GM12878 (cell line): ENCODE measurements at regions not wholly inside any gene's neighbourhood (a gene's known extent, or its start where the extent isn't known, plus 50 kb on each side); places are given as distances from the start of the nearest gene placed in this dataset.

Experiments used
- ATAC-seq: fragments of 200-7000 bp; cut with Tn5 transposase; 3 replicates; pipeline ENCODE4 v1.9.1; 2020; ENCODE audit warnings: mild to moderate bottlenecking, moderate library complexity
- BruUV-seq: library from RNA; stranded (reverse); fragments of 400-500 nt; replicated peaks from 2 replicates; lab custom pipeline; 2021; lab: Mats Ljungman, UMichigan
- CTCF ChIA-PET: fragments of 300-600 bp; sonication (Branson Sonifier 250); formaldehyde crosslinking; extraction: SDS; loops from one replicate; lab custom pipeline; 2021; ENCODE audit warnings: inconsistent platforms; lab: Yijun Ruan, JAX
- POLR2A ChIA-PET: fragments of 350-600 bp; formaldehyde crosslinking; extraction: SDS; loops from one replicate; lab custom pipeline; 2021; ENCODE audit warnings: inconsistent platforms; lab: Charles Lee
- RAD21 ChIA-PET: fragments of 300-600 bp; sonication (Branson Sonifier 250); formaldehyde crosslinking; loops from one replicate; lab custom pipeline; 2023; ENCODE audit warnings: antibody characterized with exemption; ENCODE audit not compliant: unreplicated experiment; lab: Charles Lee
- SMC1A ChIA-PET: fragments of 300-600 bp; sonication (Branson Sonifier 250); formaldehyde crosslinking; loops from one replicate; lab custom pipeline; 2023; ENCODE audit not compliant: unreplicated experiment, uncharacterized antibody; lab: Charles Lee
- DNase-seq: peaks from one replicate; pipeline ENCODE4 v3.0.0-alpha.2; 2011; ENCODE audit warnings: low read depth, low spot score
- FAIRE-seq: peaks from 3 replicates; lab custom pipeline; 2011; peaks lifted over from hg19 to GRCh38; lab: Jason Lieb, UNC
- H2AFZ ChIP-seq: 2 replicates; pipeline ENCODE4 v1.6.0; 2011; ENCODE audit warnings: low read depth, low read length, control low read depth; ENCODE audit not compliant: control insufficient read depth
- H3K27ac ChIP-seq: 2 replicates; pipeline ENCODE4 v1.5.1; 2011; ENCODE audit warnings: control low read depth; ENCODE audit not compliant: control insufficient read depth, insufficient read depth
- H3K27me3 ChIP-seq, 2 experiments: replicated peaks in 1 of 2; 2 replicates each; pipeline versions ENCODE4 v1.6.0 to v1.6.1; 2011; ENCODE audit warnings: low read length in 1 of 2; ENCODE audit not compliant: control insufficient read depth in 2 of 2, insufficient read depth in 2 of 2
- H3K36me3 ChIP-seq, 2 experiments: 2 replicates each; pipeline ENCODE4 v1.5.1; 2011; ENCODE audit warnings: low read length in 1 of 2; ENCODE audit not compliant: control insufficient read depth in 2 of 2, insufficient read depth in 2 of 2
- H3K4me1 ChIP-seq: 2 replicates; pipeline ENCODE4 v1.6.1; 2011; ENCODE audit warnings: mild to moderate bottlenecking, low read length, moderate library complexity, mixed read lengths; ENCODE audit not compliant: control insufficient read depth, insufficient read depth
- H3K4me2 ChIP-seq: 2 replicates; pipeline ENCODE4 v1.6.0; 2011; ENCODE audit warnings: control low read depth; ENCODE audit not compliant: control insufficient read depth, insufficient read depth
- H3K4me3 ChIP-seq: fragments of 200-600 bp; sonication (generic); 2 replicates; pipeline ENCODE4 v1.5.1; 2016
- H3K79me2 ChIP-seq: 2 replicates; pipeline ENCODE4 v1.6.0; 2011; ENCODE audit warnings: low read length; ENCODE audit not compliant: control insufficient read depth, insufficient read depth
- H3K9ac ChIP-seq: 2 replicates; pipeline ENCODE4 v1.8.0; 2011; ENCODE audit warnings: low read length, control low read depth, mixed read lengths; ENCODE audit not compliant: control insufficient read depth, insufficient read depth
- H3K9me3 ChIP-seq: replicated peaks from 3 replicates; pipeline ENCODE4 v1.5.1; 2011; ENCODE audit warnings: mild to moderate bottlenecking, low read length; ENCODE audit not compliant: control insufficient read depth, insufficient read depth
- H4K20me1 ChIP-seq: 2 replicates; pipeline ENCODE4 v1.6.0; 2011; ENCODE audit not compliant: control insufficient read depth, insufficient read depth
- CBX5 ChIP-seq: sonication (generic); IDR thresholded peaks from 2 replicates; pipeline ENCODE4 v1.6.1; 2016; ENCODE audit warnings: low read depth, moderate library complexity, mild to moderate bottlenecking, inconsistent platforms
- FOS ChIP-seq: IDR thresholded peaks from 3 replicates; pipeline ENCODE4 v1.6.1; 2011; ENCODE audit warnings: borderline replicate concordance; ENCODE audit not compliant: insufficient read length; ENCODE audit errors: extremely low read depth
- HDAC2 ChIP-seq: fragments of 200-600 bp; sonication (generic); IDR thresholded peaks from 2 replicates; pipeline ENCODE4 v1.6.1; 2017
- MTA2 ChIP-seq: fragments of 450-650 bp; IDR thresholded peaks from 2 replicates; pipeline ENCODE4 v1.6.1; 2016; ENCODE audit warnings: low read depth, mild to moderate bottlenecking, moderate library complexity
- PML ChIP-seq: IDR thresholded peaks from 2 replicates; pipeline ENCODE4 v1.6.1; 2012; ENCODE audit warnings: low read length, inconsistent platforms
- RBBP5 ChIP-seq: fragments of 200-600 bp; sonication (generic); conservative IDR thresholded peaks from 2 replicates; pipeline ENCODE4 v1.6.1; 2016
- SIX5 ChIP-seq: IDR thresholded peaks from 2 replicates; pipeline ENCODE4 v1.6.1; 2011; ENCODE audit warnings: mild to moderate bottlenecking, low read depth, low read length, moderate library complexity; ENCODE audit not compliant: severe bottlenecking
- TCF7 ChIP-seq: IDR thresholded peaks from 2 replicates; pipeline ENCODE4 v1.6.1; 2014; ENCODE audit warnings: antibody characterized with exemption, borderline replicate concordance
- USF2 ChIP-seq: IDR thresholded peaks from 2 replicates; pipeline ENCODE4 v1.6.1; 2011; ENCODE audit warnings: low read depth, low read length, improper control_type of control experiment, borderline replicate concordance
- ZBTB40 ChIP-seq: fragments of 450-650 bp; IDR thresholded peaks from 2 replicates; pipeline ENCODE4 v1.6.1; 2016; ENCODE audit warnings: mild to moderate bottlenecking, moderate library complexity, borderline replicate concordance
- ZSCAN29 ChIP-seq: fragments of 450-650 bp; IDR thresholded peaks from 2 replicates; pipeline ENCODE4 v1.6.1; 2017; ENCODE audit warnings: mild to moderate bottlenecking, moderate library complexity
- WGBS: methylation state at CpG from one replicate; pipeline ENCODE4 v1.1.6; 2016; ENCODE audit warnings: low lambda C conversion rate; ENCODE audit not compliant: insufficient replicate concordance, insufficient coverage; ENCODE audit errors: missing lambda C conversion rate; 5-methylcytosine and 5-hydroxymethylcytosine counted together
- in situ Hi-C: fragments of 300-500 bp; cut with MboI; formaldehyde crosslinking; loops from 9 replicates; pipeline ENCODE4 v1.14.3; 2018; ENCODE audit warnings: mixed read lengths
- intact Hi-C: fragments of 100-400 bp; cut with micrococcal nuclease; formaldehyde crosslinking; loops from one replicate; pipeline ENCODE4 v1.14.2; 2022; ENCODE audit not compliant: unreplicated experiment
- TF ChIP-seq, protein P1 (sequence below): fragments of 450-650 bp; IDR thresholded peaks from 2 replicates; pipeline ENCODE4 v1.6.1; 2017; ENCODE audit warnings: mild to moderate bottlenecking, moderate library complexity
- TF ChIP-seq, protein P2 (sequence below): IDR thresholded peaks from 2 replicates; pipeline ENCODE4 v1.6.1; 2012; ENCODE audit warnings: low read depth, low read length, improper control_type of control experiment

DNA sequence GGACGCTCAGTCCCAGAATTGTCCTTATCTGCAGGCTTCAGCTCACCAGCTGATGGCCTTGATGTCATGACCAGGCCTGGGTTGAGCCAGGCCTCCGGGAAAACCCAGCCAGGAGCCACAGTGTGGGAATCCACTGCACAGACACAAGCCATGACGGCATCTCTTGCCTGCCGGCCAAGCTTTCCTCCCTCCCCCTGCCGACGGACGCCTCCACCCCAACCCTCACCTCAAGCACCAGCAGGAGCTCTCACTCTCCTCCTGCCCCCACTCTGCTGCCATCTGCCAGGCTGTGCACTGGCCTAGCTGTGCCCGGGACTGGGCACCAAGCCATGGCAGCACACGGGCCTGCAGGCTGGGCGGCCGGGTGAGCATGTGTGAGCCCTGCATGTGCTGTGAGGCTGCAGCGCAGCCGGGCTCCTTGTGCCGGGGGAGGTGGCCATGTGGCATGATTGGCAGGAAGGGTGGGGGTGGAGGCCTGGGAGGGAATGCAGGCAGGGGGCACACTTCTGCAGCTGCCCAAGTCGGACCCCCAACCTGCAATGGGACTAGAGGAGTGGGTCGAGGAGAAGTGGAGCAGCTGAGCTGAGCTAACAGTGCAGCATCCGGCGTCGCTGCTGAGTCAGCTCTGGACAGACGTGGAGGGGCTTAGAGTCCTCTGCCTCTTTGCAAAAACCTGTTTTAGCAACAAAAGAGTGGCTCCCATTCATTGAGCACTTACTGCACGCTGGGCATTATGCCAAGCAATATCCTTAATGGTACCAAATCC is 268.5 kb downstream of the CBLN1 start (continued):
- TF ChIP-seq, protein P1, sequence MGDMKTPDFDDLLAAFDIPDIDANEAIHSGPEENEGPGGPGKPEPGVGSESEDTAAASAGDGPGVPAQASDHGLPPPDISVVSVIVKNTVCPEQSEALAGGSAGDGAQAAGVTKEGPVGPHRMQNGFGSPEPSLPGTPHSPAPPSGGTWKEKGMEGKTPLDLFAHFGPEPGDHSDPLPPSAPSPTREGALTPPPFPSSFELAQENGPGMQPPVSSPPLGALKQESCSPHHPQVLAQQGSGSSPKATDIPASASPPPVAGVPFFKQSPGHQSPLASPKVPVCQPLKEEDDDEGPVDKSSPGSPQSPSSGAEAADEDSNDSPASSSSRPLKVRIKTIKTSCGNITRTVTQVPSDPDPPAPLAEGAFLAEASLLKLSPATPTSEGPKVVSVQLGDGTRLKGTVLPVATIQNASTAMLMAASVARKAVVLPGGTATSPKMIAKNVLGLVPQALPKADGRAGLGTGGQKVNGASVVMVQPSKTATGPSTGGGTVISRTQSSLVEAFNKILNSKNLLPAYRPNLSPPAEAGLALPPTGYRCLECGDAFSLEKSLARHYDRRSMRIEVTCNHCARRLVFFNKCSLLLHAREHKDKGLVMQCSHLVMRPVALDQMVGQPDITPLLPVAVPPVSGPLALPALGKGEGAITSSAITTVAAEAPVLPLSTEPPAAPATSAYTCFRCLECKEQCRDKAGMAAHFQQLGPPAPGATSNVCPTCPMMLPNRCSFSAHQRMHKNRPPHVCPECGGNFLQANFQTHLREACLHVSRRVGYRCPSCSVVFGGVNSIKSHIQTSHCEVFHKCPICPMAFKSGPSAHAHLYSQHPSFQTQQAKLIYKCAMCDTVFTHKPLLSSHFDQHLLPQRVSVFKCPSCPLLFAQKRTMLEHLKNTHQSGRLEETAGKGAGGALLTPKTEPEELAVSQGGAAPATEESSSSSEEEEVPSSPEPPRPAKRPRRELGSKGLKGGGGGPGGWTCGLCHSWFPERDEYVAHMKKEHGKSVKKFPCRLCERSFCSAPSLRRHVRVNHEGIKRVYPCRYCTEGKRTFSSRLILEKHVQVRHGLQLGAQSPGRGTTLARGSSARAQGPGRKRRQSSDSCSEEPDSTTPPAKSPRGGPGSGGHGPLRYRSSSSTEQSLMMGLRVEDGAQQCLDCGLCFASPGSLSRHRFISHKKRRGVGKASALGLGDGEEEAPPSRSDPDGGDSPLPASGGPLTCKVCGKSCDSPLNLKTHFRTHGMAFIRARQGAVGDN, result no peak

GRCh38 chr16:49011901-49012300 is 269.7 kb downstream of the CBLN1 start:
- in situ Hi-C loops (no loop called here), intact Hi-C loops (no loop called here)
- H3K27me3 ChIP-seq, result no peaks in the 10 kb centered on the region
- SMC1A ChIA-PET, result no interaction called here
- H3K4me1 ChIP-seq, result no peaks in the 10 kb centered on the region
- CTCF ChIA-PET, result no interaction called here
- no peak overlapping the region for H3K27ac ChIP-seq
- FAIRE-seq, result no peak
- RAD21 ChIA-PET, result no interaction called here
- no peaks in the 10 kb centered on the region for H3K9me3 ChIP-seq
- no peak overlapping the region for H3K4me2 ChIP-seq
- H2AFZ ChIP-seq, result no peak overlapping the region
- POLR2A ChIA-PET, result interaction anchor here (0.6 kb wide), 1 partner anchor 27 kb away, joined by 3 read pairs; no protein-coding TSS in a partner anchor
- no peak for DNase-seq
- H3K4me3 ChIP-seq, result no peak overlapping the region
- WGBS, result 0% methylated on average over 2 of the region's 2 CpGs
- no peak overlapping the region for H3K9ac ChIP-seq
- H3K79me2 ChIP-seq, result no peaks in the 10 kb centered on the region
- no peaks in the 10 kb centered on the region for H3K36me3 ChIP-seq
- H4K20me1 ChIP-seq, result 0 out of 2 replicates have a peak, but pooled peaks cover 2% of the 10 kb centered on the region
- no TSS peak for BruUV-seq
- ATAC-seq, result no peak
- no peak for TF ChIP-seq USF2
- TF ChIP-seq, protein P2, sequence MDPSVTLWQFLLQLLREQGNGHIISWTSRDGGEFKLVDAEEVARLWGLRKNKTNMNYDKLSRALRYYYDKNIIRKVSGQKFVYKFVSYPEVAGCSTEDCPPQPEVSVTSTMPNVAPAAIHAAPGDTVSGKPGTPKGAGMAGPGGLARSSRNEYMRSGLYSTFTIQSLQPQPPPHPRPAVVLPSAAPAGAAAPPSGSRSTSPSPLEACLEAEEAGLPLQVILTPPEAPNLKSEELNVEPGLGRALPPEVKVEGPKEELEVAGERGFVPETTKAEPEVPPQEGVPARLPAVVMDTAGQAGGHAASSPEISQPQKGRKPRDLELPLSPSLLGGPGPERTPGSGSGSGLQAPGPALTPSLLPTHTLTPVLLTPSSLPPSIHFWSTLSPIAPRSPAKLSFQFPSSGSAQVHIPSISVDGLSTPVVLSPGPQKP, result no peak
- no peak for TF ChIP-seq RBBP5
- no peak for TF ChIP-seq FOS
- TF ChIP-seq PML, result no peak
- no peak for TF ChIP-seq ZSCAN29
- no peak for TF ChIP-seq HDAC2
- no peak for TF ChIP-seq CBX5
- no peak for TF ChIP-seq SIX5
- TF ChIP-seq MTA2, result no peak
- no peak for TF ChIP-seq ZBTB40
- TF ChIP-seq TCF7, result no peak
